ENCODE measurements at regions not wholly inside any gene's neighbourhood (a gene's known extent, or its start where the extent isn't known, plus 50 kb on each side); places are given as distances from the start of the nearest gene placed in this dataset.

- TF ChIP-seq EZH2 (IDR thresholded peaks at IDR 0.05; ENCODE audit: insufficient read depth, poor library complexity, severe bottlenecking) (no peak), EZH2phosphoT487 (IDR thresholded peaks at IDR 0.05; ENCODE audit: insufficient read depth, low read depth) (no peak)
Measured at GRCh38 chr2:13135856-13136255, 419.1 kb downstream of the TRIB2 start.

Data from GM23248 (cell line).